ENCODE measurements at regions not wholly inside any gene's neighbourhood (a gene's known extent, or its start where the extent isn't known, plus 50 kb on each side); places are given as distances from the start of the nearest gene placed in this dataset.

DNA sequence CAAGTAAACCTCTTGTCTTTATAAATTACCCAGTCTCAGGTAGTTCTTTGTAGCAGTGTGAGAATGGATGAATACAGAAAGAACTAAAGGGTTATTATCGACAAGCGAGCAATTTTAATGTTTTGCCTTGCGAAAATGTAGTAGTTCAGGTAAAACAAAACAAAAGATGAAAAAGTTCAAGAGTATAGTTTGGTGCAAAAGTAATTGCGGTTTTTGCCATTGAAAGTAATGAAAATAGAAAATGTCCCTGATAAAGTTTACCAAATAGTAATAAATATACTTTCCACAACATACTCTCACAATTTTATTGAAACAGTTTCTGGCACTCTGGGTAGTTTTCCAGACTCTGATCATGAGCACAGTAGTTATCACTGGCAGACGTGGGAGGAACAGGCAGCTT lies 71.9 kb upstream of the SLC35B3 start:
- Histone ChIP-seq H2BK5ac (ENCODE audit: low read depth, low read length, poor library complexity, severe bottlenecking) (no peak overlapping the region), H3K14ac (replicated peaks; ENCODE audit: low read depth, low read length) (no peak overlapping the region), H3K9ac (ENCODE audit: low read depth, low read length) (no peak overlapping the region), H2BK15ac (ENCODE audit: low read depth, low read length) (no peak overlapping the region), H4K20me1 (ENCODE audit: insufficient read depth, low read length) (no peaks in the 10 kb centered on the region), H3K9me1 (ENCODE audit: insufficient read depth, low read length) (no peaks in the 10 kb centered on the region), H3K56ac (ENCODE audit: extremely low read depth, insufficient read depth, low read length) (no peak overlapping the region), H3K23ac (ENCODE audit: low read depth, low read length) (no peak overlapping the region), H2AK5ac (ENCODE audit: low read depth, low read length) (no peak overlapping the region), H3K4me2 (ENCODE audit: low read depth, low read length) (no peak overlapping the region), H2BK20ac (ENCODE audit: low read depth, low read length) (no peak overlapping the region), H4K8ac (ENCODE audit: low read depth in 2 of 2, low read length in 2 of 2) (no peak overlapping the region), H2BK120ac (ENCODE audit: low read depth, low read length) (no peak overlapping the region), H3K9me3 (ENCODE audit: control insufficient read depth, insufficient read depth, low read length) (peaks cover 7% of the 10 kb centered on the region), H2AK9ac (replicated peaks; ENCODE audit: low read depth, low read length, poor library complexity) (no peak overlapping the region), H3K36me3 (ENCODE audit: control insufficient read depth, insufficient read depth, low read length) (no peaks in the 10 kb centered on the region), H3K79me1 (ENCODE audit: low read depth in 1 of 2, low read length in 2 of 2) (no peaks in the 10 kb centered on the region), H4K5ac (ENCODE audit: low read depth, low read length) (no peak overlapping the region), H3K27me3 (ENCODE audit: control insufficient read depth, insufficient read depth, low read length) (no peaks in the 10 kb centered on the region), H3K18ac (ENCODE audit: low read depth, low read length) (no peak overlapping the region), H3K4me3 (ENCODE audit: insufficient read depth, low read depth, low read length) (no peak overlapping the region), H3K4ac (ENCODE audit: low read depth, low read length) (no peak overlapping the region), H2AFZ (replicated peaks; ENCODE audit: low read length, poor library complexity) (no peak overlapping the region), H3K4me1 (ENCODE audit: control insufficient read depth, insufficient read depth, low read length) (no peaks in the 10 kb centered on the region), H3K27ac (ENCODE audit: insufficient read depth, low read length) (no peak overlapping the region), H4K91ac (ENCODE audit: insufficient read depth, low read depth, low read length) (no peak overlapping the region)
- WGBS, 2 experiments (ENCODE audit: extremely low coverage in 2 of 2, insufficient read length in 1 of 2), result no CpG with 5 or more reads among the region's 5 CpGs
- ChIA-PET POLR2A (ENCODE audit: unreplicated experiment) (no interaction called here), CTCF (no interaction called here)
- intact Hi-C loops (cut with micrococcal nuclease) (no loop called here), dilution Hi-C loops (cut with HindIII; ENCODE audit: low sequenced_read_pairs, unreplicated experiment) (no loop called here), in situ Hi-C loops (cut with MboI; ENCODE audit: low sequenced_read_pairs) (no loop called here)
- ATAC-seq (ENCODE audit: low read depth) (no peak), DNase-seq (no peak)
- BruUV-seq (replicated peaks), result no TSS peak
- TF ChIP-seq SMC3 (IDR thresholded peaks at IDR 0.05; ENCODE audit: low read depth, low read length), result no peak
- TF ChIP-seq MXI1 (IDR thresholded peaks at IDR 0.05; ENCODE audit: borderline replicate concordance, low read depth, low read length), result no peak
- no peak for TF ChIP-seq POLR2A (IDR thresholded peaks at IDR 0.05; ENCODE audit: low read depth, low read length)
- TF ChIP-seq FOS (IDR thresholded peaks at IDR 0.05; ENCODE audit: low read depth, low read length), result no peak
- TF ChIP-seq, protein P1, sequence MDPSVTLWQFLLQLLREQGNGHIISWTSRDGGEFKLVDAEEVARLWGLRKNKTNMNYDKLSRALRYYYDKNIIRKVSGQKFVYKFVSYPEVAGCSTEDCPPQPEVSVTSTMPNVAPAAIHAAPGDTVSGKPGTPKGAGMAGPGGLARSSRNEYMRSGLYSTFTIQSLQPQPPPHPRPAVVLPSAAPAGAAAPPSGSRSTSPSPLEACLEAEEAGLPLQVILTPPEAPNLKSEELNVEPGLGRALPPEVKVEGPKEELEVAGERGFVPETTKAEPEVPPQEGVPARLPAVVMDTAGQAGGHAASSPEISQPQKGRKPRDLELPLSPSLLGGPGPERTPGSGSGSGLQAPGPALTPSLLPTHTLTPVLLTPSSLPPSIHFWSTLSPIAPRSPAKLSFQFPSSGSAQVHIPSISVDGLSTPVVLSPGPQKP (IDR thresholded peaks at IDR 0.05; ENCODE audit: borderline replicate concordance, low read depth, low read length), result no peak
- no peak for TF ChIP-seq CHD1 (IDR thresholded peaks at IDR 0.05; ENCODE audit: low read depth, low read length)
- TF ChIP-seq MAZ (IDR thresholded peaks at IDR 0.05; ENCODE audit: borderline replicate concordance, low read depth, low read length), result no peak
- no peak for TF ChIP-seq RAD21 (IDR thresholded peaks at IDR 0.05; ENCODE audit: low read length)
- TF ChIP-seq NFE2L2 (IDR thresholded peaks at IDR 0.05; ENCODE audit: low read depth, low read length), result no peak
- TF ChIP-seq MAFK (IDR thresholded peaks at IDR 0.05; ENCODE audit: low read depth, low read length), result no peak
